HT-29 (cell line): ENCODE measurements at regions not wholly inside any gene's neighbourhood (a gene's known extent, or its start where the extent isn't known, plus 50 kb on each side); places are given as distances from the start of the nearest gene placed in this dataset.
"Not testable (repeated sequence)": the region's sequence is repeated elsewhere in the genome, so short reads cannot be mapped to it uniquely, and the experiment has no call there.

Experiments used
- DNase-seq: peaks from one replicate; pipeline ENCODE4 v3.0.0-alpha.2; 2015; ENCODE audit warnings: low spot score

DNA sequence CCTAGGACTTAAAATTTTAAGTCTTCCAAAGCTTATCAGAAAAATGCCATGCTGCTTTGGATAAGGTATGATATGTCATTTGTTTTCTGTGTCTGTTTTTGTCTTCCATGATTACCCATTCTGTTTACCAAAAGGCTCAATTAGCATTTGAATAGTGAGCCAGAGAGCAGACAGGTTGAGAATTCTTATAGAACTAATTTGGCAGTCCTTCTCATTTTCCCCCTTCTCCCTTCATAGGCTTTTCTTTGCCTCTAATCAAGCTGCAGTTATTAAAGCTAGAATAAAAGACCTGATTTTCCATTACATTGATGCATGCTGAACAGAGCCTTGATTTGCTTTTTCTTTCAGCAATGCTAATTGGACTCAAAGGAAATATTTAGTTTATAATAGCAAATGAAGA lies 993.0 kb downstream of the MAT2B start:
- no peak for DNase-seq

DNA sequence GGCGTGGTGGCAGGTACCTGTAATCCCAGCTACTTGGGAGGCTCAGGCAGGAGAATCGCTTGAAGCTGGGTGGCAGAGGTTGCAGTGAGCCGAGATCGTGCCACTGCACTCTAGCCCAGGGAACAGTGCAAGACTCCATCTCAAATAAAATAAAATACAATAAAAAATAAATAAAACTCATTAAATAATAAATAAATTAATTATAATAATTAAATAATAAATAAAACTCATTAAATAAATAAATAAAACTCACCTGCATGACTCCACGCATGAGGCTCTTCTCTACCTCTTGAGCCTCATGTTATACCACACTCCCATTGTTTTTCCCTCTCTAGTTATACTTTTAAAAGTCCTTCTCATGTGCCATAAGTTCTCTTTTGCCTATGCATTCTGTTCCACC lies 995.4 kb downstream of the MAT2B start:
- no peak for DNase-seq

DNA sequence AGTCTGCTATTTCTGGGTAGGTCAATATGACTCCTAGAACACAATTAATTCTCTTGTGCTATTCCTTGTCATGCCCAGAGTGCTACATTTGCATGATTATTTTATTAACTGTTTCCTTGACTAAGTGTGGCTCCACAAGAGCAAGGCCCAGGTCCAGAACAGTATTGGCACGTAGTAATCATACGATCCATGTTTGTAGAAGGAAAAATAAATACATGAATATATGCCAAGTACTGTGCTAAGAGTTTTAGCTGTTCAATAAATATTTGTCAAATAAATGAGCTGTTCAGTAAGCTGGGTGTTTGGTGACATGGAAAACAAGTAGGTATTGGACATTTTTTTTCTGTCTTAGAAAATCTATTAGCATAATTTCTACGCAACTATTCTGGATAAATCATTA lies 995.9 kb downstream of the MAT2B start:
- no peak for DNase-seq

DNA sequence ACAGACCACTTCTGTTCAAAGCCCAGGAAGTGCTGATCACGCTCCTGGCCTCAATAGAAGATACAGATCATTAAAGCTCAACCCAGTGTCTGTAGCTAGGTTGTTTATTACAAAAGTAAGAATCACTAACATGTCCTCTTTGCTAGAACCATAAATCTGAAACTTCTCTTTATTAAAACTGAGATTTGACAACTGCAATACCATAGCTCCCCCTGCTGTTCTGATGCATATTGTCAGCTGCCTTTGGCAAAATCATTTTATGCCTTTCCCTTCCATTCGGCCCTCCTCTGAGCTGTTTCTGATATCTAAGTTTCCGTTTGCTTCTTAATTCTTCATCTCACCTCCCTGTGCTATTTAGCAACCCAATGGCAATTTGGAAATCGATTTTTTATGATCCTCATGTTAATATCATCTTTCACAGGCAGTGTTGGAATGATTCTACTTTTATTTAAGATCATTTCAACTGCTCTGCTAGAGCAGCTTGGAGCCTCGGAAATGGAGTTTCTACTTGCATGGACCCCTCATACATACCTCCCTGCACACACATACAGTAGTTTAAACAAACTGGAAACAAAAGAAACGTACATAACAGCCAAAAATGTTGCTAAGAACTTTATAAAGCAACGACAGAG lies 998.8 kb downstream of the MAT2B start:
- peak; percentile 77 for DNase-seq

DNA sequence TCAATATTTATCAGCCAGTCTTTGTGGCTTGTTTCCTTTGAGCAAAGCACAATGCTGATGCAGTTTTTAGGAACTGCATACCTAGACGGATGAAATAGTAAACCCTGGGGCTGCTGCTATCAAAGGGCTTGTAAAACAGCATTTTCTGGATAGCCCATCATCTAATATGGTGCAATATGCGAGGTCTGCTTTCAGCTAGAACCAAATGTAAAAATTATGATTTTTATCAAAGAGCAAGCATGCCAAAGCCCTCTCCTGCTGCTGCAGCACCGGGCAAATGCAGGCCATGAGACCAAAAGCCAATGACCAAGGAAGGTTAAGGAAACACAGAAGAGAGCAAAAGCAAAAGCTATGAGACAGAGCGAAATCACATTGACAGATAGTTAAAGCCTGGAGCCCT lies 1000.4 kb downstream of the MAT2B start:
- DNase-seq: no peak

DNA sequence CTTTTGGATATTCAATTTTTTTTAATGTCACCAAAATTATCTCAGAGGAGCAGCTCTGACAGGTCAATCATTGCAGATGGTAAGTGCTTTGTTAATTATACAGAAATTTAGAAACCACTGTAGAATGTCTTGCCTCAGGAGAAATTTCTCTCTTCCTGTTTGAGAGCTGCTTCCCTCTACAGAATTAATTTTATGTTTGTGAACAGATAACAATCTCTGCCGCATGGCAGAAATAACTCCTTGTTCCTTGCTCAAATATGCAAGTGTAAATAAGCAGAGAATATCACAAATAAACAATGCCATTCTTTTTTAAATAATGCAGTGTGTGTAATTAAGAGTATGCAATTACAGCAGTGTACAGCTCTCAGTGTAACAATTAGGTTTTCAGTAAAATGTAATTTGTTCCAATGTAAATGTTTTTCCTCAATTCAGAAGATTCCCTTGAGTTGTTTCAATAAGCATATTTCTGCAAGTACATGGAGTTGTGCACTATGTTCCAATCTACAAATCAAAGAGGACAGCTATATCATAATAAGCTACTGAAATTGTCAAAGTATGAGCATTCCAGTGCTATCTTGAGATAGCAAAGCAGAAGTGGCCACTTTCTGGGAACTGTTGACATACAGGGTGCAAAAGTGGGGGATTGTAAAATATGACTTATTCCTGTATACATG lies 1012.8 kb downstream of the MAT2B start:
- no peak for DNase-seq

DNA sequence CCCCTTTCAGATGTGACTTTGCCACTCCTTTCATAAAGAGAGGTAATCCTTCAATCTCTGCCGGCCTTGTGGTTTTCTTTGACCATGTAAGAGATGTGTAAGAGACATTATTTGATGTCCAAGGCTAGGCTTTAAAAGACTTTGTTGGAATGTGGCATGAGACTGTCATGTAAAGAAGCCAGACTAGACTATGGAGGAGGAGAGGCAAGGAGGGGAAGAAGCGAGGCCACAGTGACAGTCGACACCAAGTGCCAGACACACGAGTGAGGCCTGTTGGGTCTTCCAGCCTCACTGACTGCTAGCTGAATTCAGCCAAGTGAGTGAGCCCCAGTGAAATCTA lies 1013.3 kb downstream of the MAT2B start:
- DNase-seq: no peak

DNA sequence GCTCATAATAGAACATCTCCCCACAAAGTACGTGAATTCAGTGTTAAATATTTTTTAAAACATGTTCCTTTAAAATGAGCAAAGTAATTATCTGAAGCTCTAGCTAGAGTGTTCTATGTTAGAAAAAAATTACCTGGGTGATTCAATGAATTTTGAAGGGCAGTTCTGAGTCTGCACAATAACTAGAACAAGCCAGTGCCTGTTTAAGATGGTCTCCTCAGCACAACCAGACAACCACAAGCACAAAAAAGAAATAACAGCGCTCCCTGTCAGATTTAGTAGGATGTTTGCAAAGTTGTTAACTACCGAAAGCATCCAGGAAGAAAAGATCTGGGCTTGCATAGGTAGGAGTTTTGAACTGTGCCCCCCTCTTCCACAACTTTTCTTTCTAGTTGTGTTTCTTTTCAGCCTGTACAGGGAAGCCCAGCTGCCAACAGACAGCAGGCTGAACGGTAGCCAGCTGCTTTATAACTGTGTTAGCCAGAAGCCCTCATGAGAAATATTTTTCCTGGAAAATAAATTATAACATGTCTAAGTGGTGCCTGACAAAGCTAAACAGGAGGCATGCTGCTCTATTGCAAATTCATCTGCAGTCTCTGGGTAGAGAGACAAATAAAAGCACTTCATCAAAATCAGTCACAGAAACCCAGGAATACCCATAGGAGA lies 1026.9 kb downstream of the MAT2B start:
- DNase-seq: no peak

DNA sequence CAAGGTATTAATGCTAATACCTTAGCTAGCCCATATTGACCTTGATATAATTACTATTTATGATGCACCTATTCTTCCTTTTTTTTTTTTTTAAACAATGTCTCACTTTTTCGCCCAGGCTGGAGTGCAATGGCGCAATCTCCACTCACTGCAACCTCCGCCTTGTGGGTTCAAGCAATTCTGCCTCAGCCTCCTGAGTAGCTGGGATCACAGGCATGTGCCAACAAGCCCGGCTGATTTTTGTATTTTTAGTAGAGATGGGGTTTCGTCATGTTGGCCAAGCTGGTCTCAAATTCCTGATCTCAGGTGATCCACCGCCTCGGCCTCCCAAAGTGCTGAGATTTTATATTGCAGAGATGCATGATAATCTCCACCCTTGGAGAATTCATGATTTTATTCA lies 1028.0 kb downstream of the MAT2B start:
- not testable (repeated sequence) for DNase-seq

DNA sequence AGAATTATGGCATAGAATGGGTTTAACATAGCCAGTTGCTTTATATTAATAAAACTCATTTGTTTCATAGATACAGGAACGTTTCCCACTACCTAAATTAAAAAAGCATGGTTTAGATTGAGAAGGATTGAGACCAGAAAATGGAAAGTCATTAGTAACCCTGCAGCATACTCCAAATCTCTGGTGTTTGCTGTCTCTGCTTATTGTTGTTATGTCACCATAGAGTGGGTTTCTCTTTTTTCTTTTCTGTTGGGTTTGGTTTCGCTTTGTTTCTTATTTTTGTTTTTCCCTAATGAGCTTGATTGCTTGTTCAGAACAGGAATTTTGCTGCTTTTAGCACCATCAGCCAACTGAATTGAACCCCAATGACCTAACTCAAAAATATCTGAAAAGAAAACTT lies 1034.8 kb downstream of the MAT2B start:
- no peak for DNase-seq

DNA sequence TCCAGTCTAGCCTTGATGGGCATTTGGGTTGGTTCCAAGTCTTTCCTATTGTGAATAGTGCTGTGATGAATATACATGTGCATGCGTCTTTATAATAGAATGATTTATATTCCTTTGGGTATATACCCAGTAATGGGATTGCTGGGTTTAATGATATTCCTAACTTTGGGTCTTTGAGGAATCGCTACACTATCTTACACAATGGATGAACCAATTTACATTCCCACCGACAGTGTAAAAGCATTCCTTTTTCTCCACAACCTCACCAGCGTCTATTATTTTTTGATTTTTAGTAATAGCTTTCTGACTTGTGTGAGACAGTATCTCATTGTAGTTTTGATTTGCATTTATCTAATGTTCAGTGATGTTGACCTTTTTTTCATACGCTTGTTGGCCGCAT lies 1040.1 kb downstream of the MAT2B start:
- DNase-seq: no peak

DNA sequence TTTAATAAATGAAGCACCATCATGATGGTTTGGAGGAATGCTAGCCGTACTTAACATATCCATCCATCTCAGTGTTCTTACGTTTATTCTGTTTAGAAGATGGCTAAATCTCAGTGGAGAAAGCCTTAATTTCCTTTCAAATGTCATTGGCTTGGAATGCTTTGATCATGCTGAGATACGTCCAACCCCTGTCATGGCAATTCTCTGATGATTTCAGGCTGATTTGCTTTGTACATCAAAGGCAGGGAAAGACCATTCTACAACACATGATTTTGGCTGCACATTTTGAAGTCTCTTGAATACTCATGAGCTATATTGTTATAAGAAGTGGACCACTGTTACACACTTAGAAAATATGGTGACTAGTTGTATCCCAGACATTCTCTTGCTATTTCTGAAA lies 1048.4 kb downstream of the MAT2B start:
- no peak for DNase-seq

DNA sequence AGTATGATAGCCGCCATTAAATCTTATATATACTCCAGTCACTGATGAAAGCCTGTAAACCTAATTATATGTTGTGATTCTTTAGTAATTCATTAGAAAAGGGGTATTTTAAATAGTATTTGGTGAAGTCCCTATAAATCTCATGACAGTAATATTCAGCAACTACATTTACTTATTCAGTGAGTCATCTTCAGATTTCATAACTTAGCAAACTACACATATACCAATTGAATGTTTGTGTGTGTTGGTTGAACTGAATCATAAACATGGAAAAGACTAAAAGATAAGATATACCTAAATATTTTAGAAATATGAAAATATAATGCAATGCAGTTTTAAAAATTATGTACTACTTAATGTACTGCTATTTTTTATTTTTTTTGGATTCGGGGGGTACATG lies 1050.4 kb downstream of the MAT2B start:
- DNase-seq: no peak

DNA sequence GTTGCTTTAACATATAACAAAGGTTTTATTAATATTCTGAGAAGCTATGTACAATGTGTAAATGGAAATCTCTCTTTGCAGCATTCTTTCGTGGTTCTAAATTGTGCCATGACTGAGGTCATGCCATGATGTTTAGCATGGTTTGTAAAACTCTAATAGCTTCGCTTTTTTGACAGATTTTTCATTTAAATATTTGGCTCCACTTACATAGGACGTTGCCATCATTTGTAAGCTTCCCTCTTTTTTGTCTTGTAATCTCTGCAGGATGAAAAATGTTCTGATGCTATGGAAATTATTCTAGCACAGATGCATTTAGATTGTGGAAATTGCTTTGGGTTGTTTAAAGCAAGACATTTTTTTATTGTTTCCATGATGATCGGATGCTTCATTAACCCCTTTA lies 1054.8 kb downstream of the MAT2B start:
- DNase-seq: no peak

DNA sequence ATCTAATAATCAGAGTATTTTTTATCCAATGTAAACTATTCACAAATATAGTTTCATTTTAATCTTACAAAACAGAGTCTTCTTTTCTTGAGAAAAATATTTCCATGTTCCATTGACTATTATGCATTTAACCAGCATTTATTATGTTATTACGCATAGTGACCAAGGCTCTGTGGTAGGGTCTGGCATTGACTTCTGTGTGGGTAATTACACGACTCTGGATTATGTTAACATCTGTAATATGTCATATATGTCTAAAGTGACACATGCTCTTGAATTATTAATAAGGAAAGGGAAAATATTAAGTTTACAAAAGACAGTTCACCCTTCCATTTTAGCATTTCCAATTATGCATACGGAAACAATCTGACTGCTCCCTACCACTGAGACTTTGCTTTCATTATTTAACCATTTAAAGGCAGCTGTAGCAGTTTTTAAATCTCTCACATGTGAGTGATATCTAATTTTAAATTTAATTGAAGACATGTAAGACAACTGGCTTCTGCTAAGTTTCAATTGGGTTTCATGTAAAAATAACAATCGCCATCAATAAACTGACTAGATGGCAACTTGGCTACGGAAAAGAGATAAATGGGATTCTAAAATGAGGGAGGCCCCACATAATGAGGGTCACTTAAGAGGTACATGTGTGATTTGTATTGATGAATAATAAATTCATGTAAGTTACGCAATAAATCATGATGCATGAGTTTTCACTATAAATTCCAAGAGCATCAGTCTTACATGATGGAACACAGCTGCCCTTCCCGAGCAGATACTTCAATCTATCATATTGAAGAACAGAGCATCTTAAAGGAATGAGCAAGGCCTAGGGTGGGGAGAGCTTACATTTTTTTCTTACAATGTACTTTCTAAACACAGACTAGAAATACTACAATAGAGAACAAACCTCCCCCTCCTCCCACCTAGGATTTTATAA lies 1056.8 kb downstream of the MAT2B start:
- DNase-seq: no peak

DNA sequence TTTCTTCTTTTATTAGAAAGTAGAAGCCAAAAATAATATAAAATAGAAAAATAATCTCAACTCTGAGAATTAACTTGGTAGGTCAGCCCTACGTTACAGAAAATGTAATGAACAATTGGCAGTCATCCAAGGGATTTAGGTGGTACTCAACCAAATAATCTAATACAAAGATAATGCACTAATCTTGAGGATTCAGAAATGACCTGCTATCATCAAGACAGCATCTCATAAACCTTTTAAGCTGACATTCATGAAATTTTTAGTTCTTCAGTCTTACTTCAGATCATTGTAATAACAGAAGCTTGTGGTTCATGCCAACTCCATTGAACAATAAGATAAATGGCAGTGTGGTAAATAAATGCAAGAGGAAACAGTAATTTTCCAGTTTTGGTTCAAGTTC lies 1058.0 kb downstream of the MAT2B start:
- DNase-seq: no peak

DNA sequence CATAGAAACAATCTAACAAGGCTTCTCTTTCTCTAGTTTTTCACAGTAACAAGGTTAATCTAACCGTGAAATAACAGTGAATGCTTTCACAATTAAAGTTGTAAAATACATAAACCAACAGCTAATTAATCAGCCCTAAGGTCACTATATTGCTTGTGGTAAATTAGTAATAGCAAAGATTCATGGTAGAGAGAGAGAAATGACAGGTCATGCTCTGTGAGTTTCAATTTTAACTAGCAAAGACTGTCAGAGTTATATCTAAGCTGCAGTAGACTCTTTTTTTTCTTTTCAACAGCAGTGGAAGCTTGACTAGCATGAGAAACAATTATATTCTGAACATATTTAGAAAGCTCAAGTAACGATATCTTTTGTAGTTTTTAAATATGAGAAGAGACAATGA lies 1068.0 kb downstream of the MAT2B start:
- no peak for DNase-seq

DNA sequence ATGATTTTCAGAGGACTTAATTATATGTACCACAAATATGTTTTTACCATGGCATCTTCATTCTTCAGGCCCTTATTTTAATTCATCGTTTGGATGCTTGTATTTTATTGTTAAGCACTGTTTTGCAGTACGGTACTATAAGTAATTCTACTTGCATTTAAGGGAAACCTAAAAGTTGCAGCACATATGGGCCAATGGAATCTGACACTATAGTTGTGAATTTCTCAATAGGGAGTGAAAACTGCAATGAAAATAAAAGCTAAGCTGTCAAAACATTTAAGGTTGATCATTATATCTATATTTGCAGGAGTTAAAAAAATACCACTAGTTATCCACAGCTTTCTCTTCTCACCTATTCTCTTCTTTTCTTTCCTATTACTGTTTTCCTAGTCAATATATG lies 1071.8 kb downstream of the MAT2B start:
- no peak for DNase-seq

DNA sequence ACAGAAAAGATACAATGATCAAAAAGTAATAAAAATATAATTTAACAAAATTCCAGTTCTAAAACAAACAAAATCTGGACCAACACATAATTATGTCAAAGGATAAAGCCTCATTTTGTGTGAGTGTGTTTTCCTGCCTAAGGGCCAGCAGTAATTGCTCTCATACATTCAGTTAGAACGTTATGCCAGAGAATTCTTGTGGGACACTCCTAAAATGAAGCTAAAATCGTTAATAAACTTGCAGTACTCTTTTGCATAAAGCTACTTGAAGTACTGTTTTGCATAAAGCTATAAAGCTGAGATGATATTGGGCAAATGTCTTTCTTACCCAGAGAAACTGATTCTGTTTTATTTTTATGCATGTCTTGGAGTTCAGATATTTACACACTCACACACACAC lies 1072.3 kb downstream of the MAT2B start:
- DNase-seq: no peak

DNA sequence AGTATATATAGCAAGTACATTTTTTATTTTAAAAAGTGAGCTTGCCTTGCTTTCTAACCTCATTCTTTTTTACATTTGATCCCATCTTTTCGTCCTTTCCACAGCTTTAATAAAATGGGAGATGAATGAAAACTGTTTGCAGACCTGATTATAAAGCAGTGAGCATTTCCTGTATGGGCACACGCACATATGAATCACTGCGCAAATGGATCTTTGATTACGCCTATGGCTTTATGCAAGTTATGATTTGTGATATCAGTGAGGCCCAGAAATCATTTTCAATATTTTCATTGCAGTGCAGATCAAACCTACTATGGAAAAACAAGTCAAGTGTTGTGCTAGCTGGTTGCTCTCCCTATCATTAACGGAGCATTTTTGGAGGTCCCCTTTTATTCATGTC lies 1073.0 kb downstream of the MAT2B start:
- no peak for DNase-seq

DNA sequence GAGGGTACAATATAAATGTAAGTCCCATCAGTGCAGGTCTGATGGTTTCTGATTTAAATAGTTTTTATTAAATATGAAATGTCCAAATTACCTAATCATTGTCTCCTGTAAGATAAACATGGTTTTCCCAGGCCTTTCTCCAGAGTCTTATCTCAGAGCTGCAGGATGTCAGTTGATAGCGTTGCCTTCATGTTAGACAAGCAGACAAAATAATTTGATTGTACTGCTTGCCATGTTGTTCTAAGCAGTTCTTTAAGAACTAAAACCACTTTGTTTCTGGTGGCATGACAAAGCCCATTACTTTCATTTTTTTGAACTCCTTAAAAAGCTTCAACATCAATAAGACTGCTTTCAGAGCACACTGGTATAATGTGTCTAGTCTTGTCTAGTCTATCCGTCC lies 1073.5 kb downstream of the MAT2B start:
- no peak for DNase-seq

DNA sequence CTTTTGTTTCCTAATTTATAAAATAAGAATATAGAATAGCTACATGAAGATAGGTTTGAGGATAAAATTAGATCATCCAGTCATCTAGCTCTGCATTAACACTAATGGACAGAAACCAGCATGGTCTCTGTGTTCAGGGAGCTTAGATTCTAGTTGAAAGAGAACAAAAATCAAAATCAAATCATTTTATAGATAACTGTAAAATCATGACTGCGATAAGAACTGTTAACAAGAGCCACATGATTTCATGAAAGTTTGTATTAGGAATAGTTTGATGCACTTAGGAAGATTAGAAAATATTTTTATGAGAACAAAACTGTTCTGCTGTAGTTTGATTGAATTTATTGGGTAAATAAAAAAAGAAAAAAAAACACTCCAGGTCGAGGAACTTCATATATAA lies 1074.7 kb downstream of the MAT2B start:
- no peak for DNase-seq
